ENCODE measurements at regions not wholly inside any gene's neighbourhood (a gene's known extent, or its start where the extent isn't known, plus 50 kb on each side); places are given as distances from the start of the nearest gene placed in this dataset.

GRCh38 chr9:115461280-115461679 is 343.3 kb upstream of the TNC start:
- ATAC-seq = no peak
- BruUV-seq (replicated peaks) = no TSS peak
- no peaks in the 10 kb centered on the region for H3K36me3 ChIP-seq (replicated peaks in 1 of 2; ENCODE audit: control insufficient read depth in 1 of 2, insufficient read depth in 2 of 2, low read length in 2 of 2)

GRCh38 chr9:115462623-115463022 is 344.7 kb upstream of the TNC start:
- no TSS peak for BruUV-seq (replicated peaks)
- Histone ChIP-seq H3K9ac (ENCODE audit: insufficient read depth, low read depth, low read length) (no peak overlapping the region), H3K4me3 (replicated peaks in 1 of 3; ENCODE audit: insufficient read depth in 1 of 3, low read depth in 2 of 3, low read length in 3 of 3) (no peak overlapping the region), H2AFZ (ENCODE audit: low read length) (no peak overlapping the region), H3K4me1 (ENCODE audit: insufficient read depth, low read length) (no peaks in the 10 kb centered on the region), H3K9me3 (ENCODE audit: low read length) (no peaks in the 10 kb centered on the region), H3K27ac (ENCODE audit: extremely low read length, insufficient read depth, low read length) (no peak overlapping the region), H3K79me2 (ENCODE audit: insufficient read depth, low read length) (no peaks in the 10 kb centered on the region), H3K4me2 (ENCODE audit: low read depth, low read length) (no peak overlapping the region), H3K27me3 (ENCODE audit: control insufficient read depth in 1 of 2, insufficient read depth in 2 of 2, low read length in 2 of 2) (no peaks in the 10 kb centered on the region), H3K36me3 (replicated peaks in 1 of 2; ENCODE audit: control insufficient read depth in 1 of 2, insufficient read depth in 2 of 2, low read length in 2 of 2) (no peaks in the 10 kb centered on the region), H4K20me1 (ENCODE audit: insufficient read depth, low read length) (no peaks in the 10 kb centered on the region)
- in situ Hi-C loops (cut with HindIII; ENCODE audit: extremely low pct_ligation_motif_present, low pct_unique_long_range_greater_than_20kb) = no loop called here
- CTCF ChIA-PET (ENCODE audit: low intra/inter-chr PET ratio, low total read pairs) = no interaction called here
- intact Hi-C loops (cut with micrococcal nuclease; ENCODE audit: unreplicated experiment) = no loop called here
- DNase-seq (ENCODE audit: low spot score) (no peak), FAIRE-seq (no peak), ATAC-seq (no peak)
- WGBS (ENCODE audit: low lambda C conversion rate) = 16% methylated on average over 7 of the region's 7 CpGs
- POLR2A ChIA-PET = no interaction called here
- TF ChIP-seq HMGA1 (CRISPR knock-in tag; conservative IDR thresholded peaks at IDR 0.05) = no peak
- TF ChIP-seq NFIC (IDR thresholded peaks at IDR 0.05; ENCODE audit: low read length) = no peak
- TF ChIP-seq ZNF292 (CRISPR knock-in tag; IDR thresholded peaks at IDR 0.05; ENCODE audit: borderline replicate concordance, low read depth) = no peak
- TF ChIP-seq ZNF713 (CRISPR knock-in tag; IDR thresholded peaks at IDR 0.05) = no peak
- TF ChIP-seq NONO (IDR thresholded peaks at IDR 0.05) = no peak
- no peak for TF ChIP-seq NONO (CRISPR knock-in tag; conservative IDR thresholded peaks at IDR 0.05)
- no peak for TF ChIP-seq RBFOX2 (IDR thresholded peaks at IDR 0.05; ENCODE audit: low read depth, low read length)
- TF ChIP-seq SOX6 (IDR thresholded peaks at IDR 0.05) = no peak
- no peak for TF ChIP-seq SOX6 (CRISPR knock-in tag; IDR thresholded peaks at IDR 0.05)
- no peak for TF ChIP-seq ZNF432 (CRISPR knock-in tag; IDR thresholded peaks at IDR 0.05; ENCODE audit: borderline replicate concordance)
- TF ChIP-seq ZNF512B (CRISPR knock-in tag; IDR thresholded peaks at IDR 0.05; ENCODE audit: borderline replicate concordance) = no peak
- TF ChIP-seq HOXD1 (CRISPR knock-in tag; IDR thresholded peaks at IDR 0.05) = no peak
- no peak for TF ChIP-seq NR2F6 (IDR thresholded peaks at IDR 0.05)
- no peak for TF ChIP-seq NR2F6 (CRISPR knock-in tag; IDR thresholded peaks at IDR 0.05)
- TF ChIP-seq STAT5B (CRISPR knock-in tag; IDR thresholded peaks at IDR 0.05) = no peak
- TF ChIP-seq JUN (CRISPR knock-in tag; IDR thresholded peaks at IDR 0.05) = no peak
- TF ChIP-seq ZNF34 (CRISPR knock-in tag; IDR thresholded peaks at IDR 0.05; ENCODE audit: borderline replicate concordance) = no peak

More at GRCh38 chr9:115461280-115461679, 343.3 kb upstream of the TNC start:
- Histone ChIP-seq H3K4me3 (replicated peaks in 1 of 3; ENCODE audit: insufficient read depth in 1 of 3, low read depth in 2 of 3, low read length in 3 of 3) (no peak overlapping the region), H3K9me3 (ENCODE audit: low read length) (no peaks in the 10 kb centered on the region), H3K27ac (ENCODE audit: extremely low read length, insufficient read depth, low read length) (no peak overlapping the region), H4K20me1 (ENCODE audit: insufficient read depth, low read length) (no peaks in the 10 kb centered on the region), H3K4me1 (ENCODE audit: insufficient read depth, low read length) (no peaks in the 10 kb centered on the region), H3K9ac (ENCODE audit: insufficient read depth, low read depth, low read length) (no peak overlapping the region), H3K27me3 (ENCODE audit: control insufficient read depth in 1 of 2, insufficient read depth in 2 of 2, low read length in 2 of 2) (no peaks in the 10 kb centered on the region), H2AFZ (ENCODE audit: low read length) (no peak overlapping the region), H3K79me2 (ENCODE audit: insufficient read depth, low read length) (no peaks in the 10 kb centered on the region), H3K4me2 (ENCODE audit: low read depth, low read length) (no peak overlapping the region)
- DNase-seq (ENCODE audit: low spot score) = no peak
- ChIA-PET CTCF (ENCODE audit: low intra/inter-chr PET ratio, low total read pairs) (no interaction called here), POLR2A (no interaction called here)
- WGBS (ENCODE audit: low lambda C conversion rate) = 10% methylated on average over 3 of the region's 3 CpGs
- no peak for TF ChIP-seq HDAC2 (CRISPR knock-in tag; IDR thresholded peaks at IDR 0.05)
- no peak for TF ChIP-seq FLYWCH1 (CRISPR knock-in tag; IDR thresholded peaks at IDR 0.05)
- TF ChIP-seq THAP7 (CRISPR knock-in tag; IDR thresholded peaks at IDR 0.05) = no peak
- no peak for TF ChIP-seq MAFG (CRISPR knock-in tag; IDR thresholded peaks at IDR 0.05)
- no peak for TF ChIP-seq ZMYM2 (CRISPR knock-in tag; IDR thresholded peaks at IDR 0.05)
- in situ Hi-C loops (cut with HindIII; ENCODE audit: extremely low pct_ligation_motif_present, low pct_unique_long_range_greater_than_20kb) = no loop called here
- FAIRE-seq = no peak
- intact Hi-C loops (cut with micrococcal nuclease; ENCODE audit: unreplicated experiment) = no loop called here
